PFSK-1 (cell line): ENCODE measurements at regions not wholly inside any gene's neighbourhood (a gene's known extent, or its start where the extent isn't known, plus 50 kb on each side); places are given as distances from the start of the nearest gene placed in this dataset.

Source experiments
- FOXP2 ChIP-seq: optimal IDR thresholded peaks from 2 replicates; pipeline ENCODE3; 2011; ENCODE audit warnings: borderline replicate concordance, control low read depth, inconsistent platforms; ENCODE audit not compliant: insufficient read depth; ENCODE audit errors: extremely low read length, extremely low read depth
- POLR2AphosphoS5 ChIP-seq: IDR thresholded peaks from 2 replicates; pipeline ENCODE4 v1.6.1; 2012; ENCODE audit warnings: low read depth, mild to moderate bottlenecking, control low read depth, low read length, moderate library complexity
- SIN3A ChIP-seq: IDR thresholded peaks from 2 replicates; pipeline ENCODE4 v1.6.1; 2012; ENCODE audit warnings: mild to moderate bottlenecking, low read length, moderate library complexity, borderline replicate concordance; ENCODE audit not compliant: insufficient read depth
- TAF1 ChIP-seq: IDR thresholded peaks from 2 replicates; pipeline ENCODE4 v1.6.1; 2012; ENCODE audit warnings: low read length, control low read depth, borderline replicate concordance; ENCODE audit not compliant: insufficient read depth
- TF ChIP-seq, protein P1 (sequence below), 2 experiments: IDR thresholded peaks; 2 replicates each; pipeline versions ENCODE4 v1.6.1 to v1.8.0; 2011 to 2012; ENCODE audit warnings: low read depth in 2 of 2, low read length in 2 of 2, control low read depth in 1 of 2, inconsistent platforms in 1 of 2, mild to moderate bottlenecking in 1 of 2, moderate library complexity in 1 of 2; ENCODE audit not compliant: insufficient read depth in 1 of 2

GRCh38 chr3:71906976-71907375, 122.0 kb upstream of the PROK2 start:
- TF ChIP-seq SIN3A (no peak), POLR2AphosphoS5 (no peak), TAF1 (no peak), FOXP2 (no peak)
- TF ChIP-seq, protein P1, sequence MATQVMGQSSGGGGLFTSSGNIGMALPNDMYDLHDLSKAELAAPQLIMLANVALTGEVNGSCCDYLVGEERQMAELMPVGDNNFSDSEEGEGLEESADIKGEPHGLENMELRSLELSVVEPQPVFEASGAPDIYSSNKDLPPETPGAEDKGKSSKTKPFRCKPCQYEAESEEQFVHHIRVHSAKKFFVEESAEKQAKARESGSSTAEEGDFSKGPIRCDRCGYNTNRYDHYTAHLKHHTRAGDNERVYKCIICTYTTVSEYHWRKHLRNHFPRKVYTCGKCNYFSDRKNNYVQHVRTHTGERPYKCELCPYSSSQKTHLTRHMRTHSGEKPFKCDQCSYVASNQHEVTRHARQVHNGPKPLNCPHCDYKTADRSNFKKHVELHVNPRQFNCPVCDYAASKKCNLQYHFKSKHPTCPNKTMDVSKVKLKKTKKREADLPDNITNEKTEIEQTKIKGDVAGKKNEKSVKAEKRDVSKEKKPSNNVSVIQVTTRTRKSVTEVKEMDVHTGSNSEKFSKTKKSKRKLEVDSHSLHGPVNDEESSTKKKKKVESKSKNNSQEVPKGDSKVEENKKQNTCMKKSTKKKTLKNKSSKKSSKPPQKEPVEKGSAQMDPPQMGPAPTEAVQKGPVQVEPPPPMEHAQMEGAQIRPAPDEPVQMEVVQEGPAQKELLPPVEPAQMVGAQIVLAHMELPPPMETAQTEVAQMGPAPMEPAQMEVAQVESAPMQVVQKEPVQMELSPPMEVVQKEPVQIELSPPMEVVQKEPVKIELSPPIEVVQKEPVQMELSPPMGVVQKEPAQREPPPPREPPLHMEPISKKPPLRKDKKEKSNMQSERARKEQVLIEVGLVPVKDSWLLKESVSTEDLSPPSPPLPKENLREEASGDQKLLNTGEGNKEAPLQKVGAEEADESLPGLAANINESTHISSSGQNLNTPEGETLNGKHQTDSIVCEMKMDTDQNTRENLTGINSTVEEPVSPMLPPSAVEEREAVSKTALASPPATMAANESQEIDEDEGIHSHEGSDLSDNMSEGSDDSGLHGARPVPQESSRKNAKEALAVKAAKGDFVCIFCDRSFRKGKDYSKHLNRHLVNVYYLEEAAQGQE (IDR thresholded peaks at IDR 0.05; ENCODE audit: insufficient read depth in 1 of 2, low read depth in 2 of 2, low read length in 2 of 2), result no peak

DNA sequence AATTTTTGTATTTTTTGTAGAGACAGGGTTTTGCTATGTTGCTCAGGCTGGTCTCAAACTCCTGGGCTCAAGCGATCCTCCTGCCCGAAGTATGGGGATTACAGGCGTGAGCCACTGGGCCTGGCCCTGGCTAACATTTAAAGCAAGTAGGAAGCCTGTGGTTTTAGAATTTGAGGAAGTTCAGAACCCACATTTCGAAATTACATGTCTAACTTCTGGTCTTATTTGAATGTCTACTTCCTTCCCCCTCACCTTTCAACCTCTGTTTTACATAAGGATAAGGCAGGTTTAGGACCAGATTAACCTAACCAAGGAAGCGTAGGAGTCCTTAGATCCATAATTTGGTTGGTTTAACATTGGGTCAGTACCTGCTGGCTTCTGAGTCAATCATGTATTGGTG, 120.5 kb upstream of the PROK2 start:
- TF ChIP-seq FOXP2 (no peak), SIN3A (no peak), POLR2AphosphoS5 (no peak), TAF1 (no peak)
- TF ChIP-seq, protein P1 (IDR thresholded peaks at IDR 0.05; ENCODE audit: insufficient read depth in 1 of 2, low read depth in 2 of 2, low read length in 2 of 2), result no peak

GRCh38 chr3:71903936-71904335, 119.0 kb upstream of the PROK2 start:
- no peak for TF ChIP-seq SIN3A
- no peak for TF ChIP-seq TAF1
- TF ChIP-seq, protein P1 (IDR thresholded peaks at IDR 0.05; ENCODE audit: insufficient read depth in 1 of 2, low read depth in 2 of 2, low read length in 2 of 2), result no peak
- TF ChIP-seq POLR2AphosphoS5, result no peak
- no peak for TF ChIP-seq FOXP2

- TF ChIP-seq FOXP2 (no peak), TAF1 (no peak), POLR2AphosphoS5 (no peak), SIN3A (no peak)
- TF ChIP-seq, protein P1 (IDR thresholded peaks at IDR 0.05; ENCODE audit: insufficient read depth in 1 of 2, low read depth in 2 of 2, low read length in 2 of 2), result no peak
Measured at GRCh38 chr3:71903112-71903495, 118.2 kb upstream of the PROK2 start.
